ENCODE measurements at regions not wholly inside any gene's neighbourhood (a gene's known extent, or its start where the extent isn't known, plus 50 kb on each side); places are given as distances from the start of the nearest gene placed in this dataset.

DNA sequence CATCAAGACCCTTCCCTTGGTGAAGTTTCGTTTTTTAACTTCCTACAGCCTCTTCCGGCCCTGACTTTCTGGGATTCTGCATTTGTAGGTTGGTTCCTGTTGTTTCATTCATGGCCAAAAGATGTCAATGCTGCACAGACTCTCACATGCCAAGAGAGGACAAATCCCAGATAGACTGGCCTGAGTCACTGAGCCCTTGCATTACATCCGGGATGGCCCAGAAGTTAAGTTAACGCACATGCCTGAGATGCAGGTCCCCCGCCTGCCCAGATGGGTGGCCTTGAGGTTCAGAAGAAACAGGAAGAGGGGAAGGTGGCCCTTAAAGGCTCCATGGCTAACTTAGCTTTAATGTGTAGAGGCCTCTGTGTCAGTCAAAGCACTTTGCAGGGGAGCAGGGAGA, 51.6 kb upstream of the SRGAP3 start:
- TF ChIP-seq, protein P1, sequence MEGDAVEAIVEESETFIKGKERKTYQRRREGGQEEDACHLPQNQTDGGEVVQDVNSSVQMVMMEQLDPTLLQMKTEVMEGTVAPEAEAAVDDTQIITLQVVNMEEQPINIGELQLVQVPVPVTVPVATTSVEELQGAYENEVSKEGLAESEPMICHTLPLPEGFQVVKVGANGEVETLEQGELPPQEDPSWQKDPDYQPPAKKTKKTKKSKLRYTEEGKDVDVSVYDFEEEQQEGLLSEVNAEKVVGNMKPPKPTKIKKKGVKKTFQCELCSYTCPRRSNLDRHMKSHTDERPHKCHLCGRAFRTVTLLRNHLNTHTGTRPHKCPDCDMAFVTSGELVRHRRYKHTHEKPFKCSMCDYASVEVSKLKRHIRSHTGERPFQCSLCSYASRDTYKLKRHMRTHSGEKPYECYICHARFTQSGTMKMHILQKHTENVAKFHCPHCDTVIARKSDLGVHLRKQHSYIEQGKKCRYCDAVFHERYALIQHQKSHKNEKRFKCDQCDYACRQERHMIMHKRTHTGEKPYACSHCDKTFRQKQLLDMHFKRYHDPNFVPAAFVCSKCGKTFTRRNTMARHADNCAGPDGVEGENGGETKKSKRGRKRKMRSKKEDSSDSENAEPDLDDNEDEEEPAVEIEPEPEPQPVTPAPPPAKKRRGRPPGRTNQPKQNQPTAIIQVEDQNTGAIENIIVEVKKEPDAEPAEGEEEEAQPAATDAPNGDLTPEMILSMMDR (conservative IDR thresholded peaks at IDR 0.05; ENCODE audit: low read depth, low read length) = no peak
- no peak overlapping the region for H3K4me3 ChIP-seq (ENCODE audit: low read length)
- no peak for DNase-seq (ENCODE audit: low read depth)

DNA sequence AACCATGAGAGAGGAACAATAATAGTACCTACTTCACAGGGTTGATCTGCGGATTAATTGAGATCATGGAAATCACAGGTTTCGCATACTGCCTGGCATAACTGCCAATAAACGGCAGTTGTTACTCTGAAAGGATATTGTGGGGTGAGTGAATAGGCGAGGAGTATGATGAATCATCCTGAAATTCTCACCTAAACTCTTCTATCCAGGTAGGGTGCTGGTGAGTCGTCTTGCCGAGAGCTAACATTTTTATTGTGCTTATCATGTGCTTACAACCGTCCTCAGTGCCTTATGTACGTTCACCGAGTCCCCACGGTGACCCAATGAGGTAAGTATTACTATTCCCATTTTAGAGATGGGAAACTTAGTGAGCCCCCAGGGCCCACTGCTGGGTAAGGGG, 52.4 kb upstream of the SRGAP3 start:
- no peak overlapping the region for H3K4me3 ChIP-seq (ENCODE audit: low read length)
- TF ChIP-seq, protein P1 (conservative IDR thresholded peaks at IDR 0.05; ENCODE audit: low read depth, low read length) = no peak
- DNase-seq (ENCODE audit: low read depth) = no peak

DNA sequence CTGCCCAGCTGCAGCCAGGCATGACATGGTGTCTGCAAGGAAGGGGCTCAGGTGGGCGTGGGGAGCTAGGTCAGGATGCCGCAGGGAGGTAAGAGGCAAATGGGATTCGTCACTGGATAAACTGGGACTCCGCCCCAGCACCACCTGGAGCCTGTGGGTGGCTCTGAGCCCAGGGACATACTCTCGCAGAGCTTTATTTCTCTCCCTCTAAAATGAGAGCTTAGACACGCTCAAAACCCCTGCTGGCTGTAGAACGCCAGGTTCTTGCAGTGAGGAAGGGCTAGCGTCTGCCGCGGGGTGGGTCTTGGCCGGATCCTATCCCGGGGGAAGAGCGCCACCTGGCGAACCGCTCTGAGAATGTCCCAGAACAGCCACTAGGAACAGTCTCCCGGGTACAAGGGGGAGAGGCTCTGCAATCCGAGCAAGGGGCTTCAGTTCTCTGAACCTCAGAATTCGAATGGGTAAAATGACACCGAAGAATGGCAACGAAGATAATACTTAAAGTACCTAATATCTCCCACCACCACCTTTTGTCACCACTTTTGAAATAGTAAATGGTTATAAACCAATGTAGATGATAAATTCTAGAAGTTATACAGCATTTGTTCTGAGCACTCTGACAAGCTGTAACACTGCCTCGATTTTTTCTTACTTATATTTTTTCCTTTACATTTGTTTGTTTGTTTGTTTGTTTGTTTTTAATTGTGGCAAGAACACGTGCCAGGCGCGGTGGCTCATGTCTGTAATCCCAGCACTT, 53.2 kb upstream of the SRGAP3 start:
- TF ChIP-seq, protein P1 (conservative IDR thresholded peaks at IDR 0.05; ENCODE audit: low read depth, low read length) = peak; percentile 85
- H3K4me3 ChIP-seq (ENCODE audit: low read length) = peak overlapping the region; percentile 2
- DNase-seq (ENCODE audit: low read depth) = no peak

DNA sequence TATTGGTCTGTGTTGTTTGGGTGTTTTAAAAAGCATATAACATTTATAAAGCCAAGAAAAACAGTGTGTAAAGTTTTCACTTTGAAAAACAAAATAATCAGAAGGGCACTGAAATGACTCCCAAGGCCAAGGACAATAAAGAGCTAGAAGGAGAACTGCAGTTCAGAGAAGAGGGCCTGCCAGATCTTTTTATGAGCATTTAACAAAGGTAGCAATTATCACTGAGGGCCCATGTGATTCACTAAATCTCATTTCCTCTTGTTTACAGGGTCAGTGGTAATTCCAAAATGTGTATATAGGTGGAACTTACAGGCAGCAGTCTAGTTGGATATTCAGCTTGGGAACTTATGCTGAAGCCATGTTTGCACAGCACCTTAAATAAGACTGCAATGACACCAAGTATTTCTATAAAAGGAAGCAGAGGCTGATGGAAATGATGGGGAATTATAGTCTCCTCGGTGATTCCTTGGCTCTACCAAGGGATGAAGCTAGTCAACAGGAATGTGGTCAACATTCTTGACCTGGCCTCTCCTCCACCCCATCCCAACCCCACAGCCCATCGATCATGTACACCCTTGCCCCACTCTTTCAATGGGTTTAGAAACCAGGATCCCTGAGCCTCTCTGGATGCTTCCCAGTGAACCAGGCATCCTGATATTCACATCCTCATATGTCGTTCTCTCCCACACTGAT, 54.4 kb upstream of the THUMPD3 start:
- TF ChIP-seq, protein P1 (conservative IDR thresholded peaks at IDR 0.05; ENCODE audit: low read depth, low read length) = no peak
- no peak overlapping the region for H3K4me3 ChIP-seq (ENCODE audit: low read length)
- DNase-seq (ENCODE audit: low read depth) = no peak

DNA sequence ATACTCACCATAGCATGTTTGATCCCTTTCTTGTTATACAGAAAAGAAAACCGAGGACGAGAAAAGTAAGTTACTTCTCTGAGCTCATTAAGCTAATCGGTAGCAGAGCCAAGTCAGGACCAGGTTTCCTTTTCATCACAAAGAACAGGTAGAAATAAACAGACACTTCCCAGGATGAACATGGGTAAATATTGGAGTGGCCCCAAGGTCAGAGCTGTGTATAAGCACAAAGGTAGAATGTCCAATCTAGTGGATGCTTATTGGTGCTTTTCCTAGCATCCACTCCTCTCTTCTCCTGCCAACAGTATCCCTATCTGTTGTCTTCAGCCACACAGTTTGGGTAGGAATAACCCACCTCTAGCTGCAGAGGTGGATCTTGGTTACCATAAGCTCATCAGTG, 52.8 kb upstream of the THUMPD3 start:
- no peak for DNase-seq (ENCODE audit: low read depth)
- TF ChIP-seq, protein P1 (conservative IDR thresholded peaks at IDR 0.05; ENCODE audit: low read depth, low read length) = no peak
- H3K4me3 ChIP-seq (ENCODE audit: low read length) = no peak overlapping the region

DNA sequence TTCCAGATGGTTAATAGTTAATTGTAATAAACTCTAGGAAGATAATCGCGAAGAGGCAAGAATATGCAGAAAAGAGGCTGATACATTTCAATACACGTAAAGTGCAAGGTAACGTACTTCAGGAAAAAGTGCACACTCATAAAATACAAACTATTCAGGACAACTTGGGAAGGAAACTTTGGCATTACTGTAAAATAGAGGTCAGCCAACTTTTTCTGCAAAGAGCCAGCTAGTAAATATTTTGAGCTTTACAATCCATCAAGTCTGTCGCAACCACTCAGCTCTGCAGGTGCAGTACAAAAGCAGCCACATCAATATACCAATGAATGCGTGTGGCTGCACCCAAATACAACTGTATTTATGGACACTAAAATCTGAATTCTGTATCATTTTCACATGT, 51.6 kb upstream of the THUMPD3 start:
- TF ChIP-seq, protein P1 (conservative IDR thresholded peaks at IDR 0.05; ENCODE audit: low read depth, low read length) = no peak
- H3K4me3 ChIP-seq (ENCODE audit: low read length) = no peak overlapping the region
- no peak for DNase-seq (ENCODE audit: low read depth)
